Left renal pelvis (tissue), 4 donors: ENCODE measurements at regions not wholly inside any gene's neighbourhood (a gene's known extent, or its start where the extent isn't known, plus 50 kb on each side); places are given as distances from the start of the nearest gene placed in this dataset.

Experiments used
- DNase-seq, 4 donors: peaks; one replicate each; pipeline ENCODE4 v3.0.0-alpha.2; 2013; ENCODE audit warnings: low read depth in 4 of 4, low spot score in 3 of 4

- DNase-seq, result no peak
Observed at GRCh38 chr4:187541666-187542065, 453.9 kb upstream of the ZFP42 start.

- DNase-seq, result no peak
Observed at GRCh38 chr4:187544461-187545053, 451.0 kb upstream of the ZFP42 start.

GRCh38 chr4:187547316-187547715 lies 448.3 kb upstream of the ZFP42 start:
- DNase-seq, result peak; percentile 18 to 34 (median 22)

- DNase-seq, result no peak
Observed at GRCh38 chr4:187550256-187550950, 445.2 kb upstream of the ZFP42 start.

GRCh38 chr4:187552781-187553180 lies 442.8 kb upstream of the ZFP42 start:
- no peak for DNase-seq

GRCh38 chr4:187555174-187555573 lies 440.4 kb upstream of the ZFP42 start:
- no peak for DNase-seq

GRCh38 chr4:187558391-187558790 lies 437.2 kb upstream of the ZFP42 start:
- DNase-seq, result no peak

- DNase-seq, result no peak
Observed at GRCh38 chr4:187562345-187562744, 433.2 kb upstream of the ZFP42 start.

- no peak for DNase-seq
Observed at GRCh38 chr4:187565416-187565815, 430.2 kb upstream of the ZFP42 start.

GRCh38 chr4:187569871-187570270 lies 425.7 kb upstream of the ZFP42 start:
- no peak for DNase-seq

- no peak for DNase-seq
Observed at GRCh38 chr4:187575706-187576105, 419.9 kb upstream of the ZFP42 start.

- no peak for DNase-seq
Observed at GRCh38 chr4:187576751-187577150, 418.8 kb upstream of the ZFP42 start.

- no peak for DNase-seq
Observed at GRCh38 chr4:187577941-187578480, 417.6 kb upstream of the ZFP42 start.

- no peak for DNase-seq
Observed at GRCh38 chr4:187586892-187587291, 408.7 kb upstream of the ZFP42 start.

GRCh38 chr4:187598196-187598595 lies 397.4 kb upstream of the ZFP42 start:
- DNase-seq, result no peak

GRCh38 chr4:187602339-187603092 lies 393.1 kb upstream of the ZFP42 start:
- DNase-seq, result no peak

- no peak for DNase-seq
Observed at GRCh38 chr4:187603093-187604025, 392.2 kb upstream of the ZFP42 start.

- DNase-seq, result no peak
Observed at GRCh38 chr4:187604984-187605383, 390.6 kb upstream of the ZFP42 start.

GRCh38 chr4:187606581-187606980 lies 389.0 kb upstream of the ZFP42 start:
- peak in 1 of 4 donors; percentile 18 for DNase-seq

- DNase-seq, result no peak
Observed at GRCh38 chr4:187608001-187608421, 387.6 kb upstream of the ZFP42 start.
